HUES48 (cell line): ENCODE measurements at regions not wholly inside any gene's neighbourhood (a gene's known extent, or its start where the extent isn't known, plus 50 kb on each side); places are given as distances from the start of the nearest gene placed in this dataset.

Experiments
- H3K27ac ChIP-seq: one replicate; pipeline ENCODE4 v1.7.0; 2013; ENCODE audit warnings: low read depth, low read length, inconsistent platforms
- H3K27me3 ChIP-seq: 2 replicates; pipeline ENCODE4 v1.6.1; 2013; ENCODE audit warnings: mild to moderate bottlenecking, low read length; ENCODE audit not compliant: control insufficient read depth, insufficient read depth
- H3K36me3 ChIP-seq: 2 replicates; pipeline ENCODE4 v1.6.1; 2013; ENCODE audit warnings: low read length; ENCODE audit not compliant: control insufficient read depth, insufficient read depth
- H3K4me1 ChIP-seq: 2 replicates; pipeline ENCODE4 v1.6.1; 2013; ENCODE audit warnings: mild to moderate bottlenecking, low read length; ENCODE audit not compliant: control insufficient read depth, insufficient read depth
- H3K4me3 ChIP-seq: 2 replicates; pipeline ENCODE4 v1.5.1; 2013; ENCODE audit warnings: mild to moderate bottlenecking, low read depth, low read length
- H3K9ac ChIP-seq: 2 replicates; pipeline ENCODE4 v1.6.1; 2013; ENCODE audit warnings: mild to moderate bottlenecking, low read depth, low read length, moderate library complexity
- H3K9me3 ChIP-seq: 2 replicates; pipeline ENCODE4 v1.6.1; 2013; ENCODE audit warnings: low read length; ENCODE audit not compliant: control insufficient read depth, insufficient read depth

GRCh38 chr13:53743906-53744305 lies 715.3 kb downstream of the OLFM4 start:
- H3K9ac ChIP-seq = no peak overlapping the region
- peaks cover 12% of the 10 kb centered on the region; the same call in 1 of the 2 replicates for H3K4me1 ChIP-seq
- no peaks in the 10 kb centered on the region for H3K27me3 ChIP-seq
- H3K27ac ChIP-seq = no peak overlapping the region
- no peaks in the 10 kb centered on the region for H3K36me3 ChIP-seq
- H3K9me3 ChIP-seq = no peaks in the 10 kb centered on the region
- no peak overlapping the region for H3K4me3 ChIP-seq

GRCh38 chr13:53747825-53748224 lies 719.2 kb downstream of the OLFM4 start:
- Histone ChIP-seq H3K9ac (no peak overlapping the region), H3K4me3 (no peak overlapping the region), H3K27me3 (no peaks in the 10 kb centered on the region), H3K4me1 (peaks cover 12% of the 10 kb centered on the region; the same call in 1 of the 2 replicates), H3K27ac (no peak overlapping the region), H3K9me3 (no peaks in the 10 kb centered on the region; the same call in 1 of the 2 replicates), H3K36me3 (no peaks in the 10 kb centered on the region)

GRCh38 chr13:53749306-53749705 lies 720.7 kb downstream of the OLFM4 start:
- Histone ChIP-seq H3K4me3 (no peak overlapping the region), H3K9ac (no peak overlapping the region)

GRCh38 chr13:53759016-53759415 lies 730.4 kb downstream of the OLFM4 start:
- Histone ChIP-seq H3K9ac (no peak overlapping the region), H3K4me1 (peaks cover 8% of the 10 kb centered on the region), H3K27ac (no peak overlapping the region), H3K27me3 (no peaks in the 10 kb centered on the region), H3K4me3 (no peak overlapping the region), H3K9me3 (no peaks in the 10 kb centered on the region), H3K36me3 (no peaks in the 10 kb centered on the region)

More at GRCh38 chr13:53749306-53749705, 720.7 kb downstream of the OLFM4 start:
- H3K36me3 ChIP-seq = no peaks in the 10 kb centered on the region
- peaks cover 12% of the 10 kb centered on the region; the same call in 1 of the 2 replicates for H3K4me1 ChIP-seq
- no peaks in the 10 kb centered on the region; the same call in 1 of the 2 replicates for H3K9me3 ChIP-seq
- H3K27me3 ChIP-seq = no peaks in the 10 kb centered on the region
- no peak overlapping the region for H3K27ac ChIP-seq

GRCh38 chr13:53775807-53776206 lies 747.2 kb downstream of the OLFM4 start:
- Histone ChIP-seq H3K4me1 (no peaks in the 10 kb centered on the region), H3K9me3 (no peaks in the 10 kb centered on the region), H3K9ac (no peak overlapping the region), H3K27ac (no peak overlapping the region), H3K4me3 (no peak overlapping the region), H3K27me3 (no peaks in the 10 kb centered on the region), H3K36me3 (no peaks in the 10 kb centered on the region)

- Histone ChIP-seq H3K9ac (no peak overlapping the region), H3K27me3 (no peaks in the 10 kb centered on the region), H3K27ac (no peak overlapping the region), H3K4me3 (no peak overlapping the region), H3K9me3 (no peaks in the 10 kb centered on the region), H3K36me3 (no peaks in the 10 kb centered on the region), H3K4me1 (peaks cover 14% of the 10 kb centered on the region)
Observed at GRCh38 chr13:53778937-53779336, 750.3 kb downstream of the OLFM4 start.

- Histone ChIP-seq H3K27ac (no peak overlapping the region), H3K9ac (no peak overlapping the region), H3K4me1 (peaks cover 14% of the 10 kb centered on the region), H3K27me3 (no peaks in the 10 kb centered on the region), H3K9me3 (no peaks in the 10 kb centered on the region), H3K4me3 (peak overlapping the region; percentile 44), H3K36me3 (no peaks in the 10 kb centered on the region)
Observed at GRCh38 chr13:53781941-53782340, 753.3 kb downstream of the OLFM4 start.

GRCh38 chr13:53782488-53782961 lies 753.9 kb downstream of the OLFM4 start:
- Histone ChIP-seq H3K36me3 (no peaks in the 10 kb centered on the region), H3K4me1 (peaks cover 20% of the 10 kb centered on the region), H3K9me3 (no peaks in the 10 kb centered on the region), H3K27ac (no peak overlapping the region), H3K9ac (no peak overlapping the region), H3K4me3 (peak overlapping the region; percentile 44; the same call in 1 of the 2 replicates), H3K27me3 (no peaks in the 10 kb centered on the region)

GRCh38 chr13:53783471-53783870 lies 754.9 kb downstream of the OLFM4 start:
- H3K36me3 ChIP-seq = no peaks in the 10 kb centered on the region
- H3K27ac ChIP-seq = no peak overlapping the region
- H3K4me3 ChIP-seq = no peak overlapping the region
- no peaks in the 10 kb centered on the region for H3K9me3 ChIP-seq
- no peak overlapping the region for H3K9ac ChIP-seq
- H3K4me1 ChIP-seq = peaks cover 30% of the 10 kb centered on the region
- H3K27me3 ChIP-seq = no peaks in the 10 kb centered on the region

- H3K4me3 ChIP-seq = 0 out of 2 replicates have a peak overlapping the region, but pooled peaks have one; percentile 31
- H3K27ac ChIP-seq = peak overlapping the region; percentile 65
- H3K9me3 ChIP-seq = no peaks in the 10 kb centered on the region
- H3K36me3 ChIP-seq = no peaks in the 10 kb centered on the region
- H3K27me3 ChIP-seq = no peaks in the 10 kb centered on the region
- H3K4me1 ChIP-seq = peaks cover 23% of the 10 kb centered on the region
- no peak overlapping the region for H3K9ac ChIP-seq
Observed at GRCh38 chr13:53788286-53788685, 759.7 kb downstream of the OLFM4 start.

GRCh38 chr13:53800011-53800410 lies 771.4 kb downstream of the OLFM4 start:
- Histone ChIP-seq H3K9me3 (no peaks in the 10 kb centered on the region), H3K27ac (no peak overlapping the region), H3K27me3 (no peaks in the 10 kb centered on the region), H3K9ac (no peak overlapping the region), H3K4me1 (no peaks in the 10 kb centered on the region), H3K4me3 (no peak overlapping the region), H3K36me3 (no peaks in the 10 kb centered on the region)
